A673 (cell line): ENCODE measurements at regions not wholly inside any gene's neighbourhood (a gene's known extent, or its start where the extent isn't known, plus 50 kb on each side); places are given as distances from the start of the nearest gene placed in this dataset.

Experiments used
- CTCF ChIP-seq: fragments of 300-800, 200-600 bp; sonication (generic); conservative IDR thresholded peaks from 2 replicates; pipeline ENCODE4 v1.5.1; 2017; ENCODE audit warnings: low read depth, mild to moderate bottlenecking, antibody characterized with exemption, low read length, moderate library complexity, mixed read lengths
- EZH2 ChIP-seq: fragments of 200-600 bp; sonication (generic); IDR thresholded peaks from 2 replicates; pipeline ENCODE4 v1.6.1; 2017; ENCODE audit warnings: borderline replicate concordance, low read depth, mild to moderate bottlenecking, mixed read lengths, antibody characterized with exemption, low read length; ENCODE audit not compliant: poor library complexity, severe bottlenecking

- no peak for TF ChIP-seq EZH2
- TF ChIP-seq CTCF = no peak
Observed at GRCh38 chr3:64977308-64978100, 289.7 kb upstream of the ADAMTS9 start.
